ENCODE measurements at regions not wholly inside any gene's neighbourhood (a gene's known extent, or its start where the extent isn't known, plus 50 kb on each side); places are given as distances from the start of the nearest gene placed in this dataset.

- TF ChIP-seq CTCF (IDR thresholded peaks at IDR 0.05) (no peak), POLR2A (IDR thresholded peaks at IDR 0.05) (no peak)
Observed at GRCh38 chr5:174303437-174304045, 258.0 kb downstream of the NSG2 start.
